ENCODE measurements at regions not wholly inside any gene's neighbourhood (a gene's known extent, or its start where the extent isn't known, plus 50 kb on each side); places are given as distances from the start of the nearest gene placed in this dataset.
"Not testable (repeated sequence)": the region's sequence is repeated elsewhere in the genome, so short reads cannot be mapped to it uniquely, and the experiment has no call there.

DNA sequence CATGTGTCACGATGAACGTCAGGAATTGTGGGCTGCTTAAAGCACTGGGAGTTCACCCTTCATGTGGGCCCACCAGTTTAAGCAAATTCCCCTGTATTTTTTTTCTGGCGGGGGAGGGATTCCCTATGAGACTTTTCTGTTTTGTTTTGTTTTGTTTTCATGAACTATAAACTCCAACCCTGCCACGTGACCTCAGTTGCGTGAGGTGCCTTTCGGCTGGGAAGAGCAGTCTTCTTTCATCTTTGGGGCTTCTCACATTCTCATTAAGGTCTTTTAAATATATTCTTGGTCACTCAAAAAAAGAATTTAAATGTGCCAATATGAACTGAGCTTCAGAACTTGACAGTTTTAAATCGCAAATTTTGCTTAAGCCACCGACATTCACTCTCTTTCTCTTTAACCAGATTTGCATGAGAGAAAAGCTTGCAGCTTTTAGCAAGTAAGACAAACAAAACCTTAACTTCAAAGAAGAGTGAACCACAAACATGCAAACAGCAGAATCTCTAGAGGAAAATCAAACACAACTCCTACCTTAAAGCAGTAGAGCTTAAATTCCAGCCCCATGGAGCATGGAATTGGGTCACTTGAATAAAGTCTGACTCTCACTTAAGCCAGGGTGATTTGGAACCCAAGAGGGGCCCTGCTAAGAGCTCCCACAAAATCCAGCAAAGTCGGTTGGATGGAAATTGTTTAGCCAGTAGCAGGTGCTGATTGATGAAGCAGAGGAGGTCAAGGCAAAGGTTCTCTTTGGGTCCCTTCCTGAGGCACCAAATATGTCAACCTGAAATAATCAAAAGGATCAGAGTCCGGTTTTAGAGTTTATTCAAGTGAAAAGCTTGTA lies 699.8 kb upstream of the GBE1 start:
- Mint-ChIP-seq H3K27me3 (no peaks in the 10 kb centered on the region), H3K36me3 (ENCODE audit: low read depth) (no peaks in the 10 kb centered on the region), H3K27ac (no peak overlapping the region), H3K4me3 (no peak overlapping the region), H3K4me1 (no peaks in the 10 kb centered on the region), H3K9me3 (no peaks in the 10 kb centered on the region)
- ChIA-PET POLR2A (no interaction called here), CTCF (no interaction called here)
- no peak for DNase-seq

DNA sequence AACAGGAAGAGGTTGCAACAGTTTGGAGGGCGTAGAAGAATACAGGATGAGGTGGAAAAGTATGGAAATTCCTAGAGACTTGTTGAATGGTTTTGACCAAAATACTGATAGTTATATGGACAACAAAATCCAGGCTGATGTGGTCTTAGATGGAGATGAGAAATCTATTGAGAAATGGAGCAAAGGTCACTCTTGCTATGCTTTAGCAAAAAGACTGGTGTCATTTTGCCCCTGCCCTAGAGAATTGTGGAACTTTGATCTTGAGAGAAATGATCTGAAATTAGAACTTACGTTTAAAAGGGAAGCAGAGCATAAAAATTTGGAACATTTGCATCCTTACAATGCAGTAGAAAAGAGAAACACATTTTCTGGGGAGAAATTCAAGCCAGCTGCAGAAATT lies 686.9 kb upstream of the GBE1 start:
- Mint-ChIP-seq H3K27ac (no peak overlapping the region), H3K27me3 (no peaks in the 10 kb centered on the region), H3K4me1 (no peaks in the 10 kb centered on the region), H3K36me3 (ENCODE audit: low read depth) (no peaks in the 10 kb centered on the region), H3K4me3 (no peak overlapping the region), H3K9me3 (peaks cover 12% of the 10 kb centered on the region)
- POLR2A ChIA-PET, result no interaction called here
- no peak for DNase-seq
- CTCF ChIA-PET, result no interaction called here

DNA sequence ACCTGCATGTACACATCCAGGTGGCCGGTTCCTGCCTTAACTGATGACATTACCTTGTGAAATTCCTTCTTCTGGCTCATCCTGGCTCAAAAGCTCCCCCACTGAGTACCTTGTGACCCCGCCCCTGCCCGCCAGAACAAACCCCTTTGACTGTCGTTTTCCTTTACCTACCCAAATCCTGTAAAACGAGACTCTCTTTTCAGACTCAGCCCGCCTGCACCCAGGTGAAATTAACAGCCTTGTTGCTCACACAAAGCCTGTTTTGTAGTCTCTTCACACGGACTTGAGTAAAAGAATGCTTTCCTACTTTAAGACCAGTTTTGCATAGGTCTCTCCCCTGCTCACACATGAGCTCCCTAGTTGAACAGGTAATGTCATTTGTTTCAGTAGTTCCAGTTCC lies 667.4 kb upstream of the GBE1 start:
- H3K27me3 Mint-ChIP-seq, CTCF ChIA-PET, H3K27ac Mint-ChIP-seq: not testable (repeated sequence)

DNA sequence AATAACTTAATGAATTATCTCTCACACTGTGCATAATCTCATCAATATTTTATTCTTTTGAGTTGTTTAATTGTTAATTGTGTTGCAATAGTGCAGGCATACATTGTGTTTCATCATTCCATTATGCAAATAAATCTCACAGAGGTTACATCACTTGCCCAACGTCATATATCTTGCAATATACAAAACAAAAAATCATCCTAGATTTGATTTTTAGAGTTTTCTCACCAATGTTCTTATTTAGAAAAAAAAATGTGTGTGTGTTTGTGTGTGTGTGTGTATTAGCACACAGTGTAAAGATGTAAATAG lies 662.5 kb upstream of the GBE1 start:
- H3K9me3 Mint-ChIP-seq, result peaks cover 8% of the 10 kb centered on the region
- ChIA-PET CTCF (no interaction called here), POLR2A (no interaction called here)
- no peak overlapping the region for H3K27ac Mint-ChIP-seq
- no peak for DNase-seq
- no peak overlapping the region for H3K4me3 Mint-ChIP-seq
- H3K27me3 Mint-ChIP-seq, result no peaks in the 10 kb centered on the region
- H3K4me1 Mint-ChIP-seq, result no peaks in the 10 kb centered on the region
- no peaks in the 10 kb centered on the region for H3K36me3 Mint-ChIP-seq (ENCODE audit: low read depth)

More for the DNA sequence above, 667.4 kb upstream of the GBE1 start:
- DNase-seq; H3K4me1 Mint-ChIP-seq; POLR2A ChIA-PET; H3K4me3 Mint-ChIP-seq; H3K9me3 Mint-ChIP-seq; H3K36me3 Mint-ChIP-seq (ENCODE audit: low read depth): not testable (repeated sequence)

DNA sequence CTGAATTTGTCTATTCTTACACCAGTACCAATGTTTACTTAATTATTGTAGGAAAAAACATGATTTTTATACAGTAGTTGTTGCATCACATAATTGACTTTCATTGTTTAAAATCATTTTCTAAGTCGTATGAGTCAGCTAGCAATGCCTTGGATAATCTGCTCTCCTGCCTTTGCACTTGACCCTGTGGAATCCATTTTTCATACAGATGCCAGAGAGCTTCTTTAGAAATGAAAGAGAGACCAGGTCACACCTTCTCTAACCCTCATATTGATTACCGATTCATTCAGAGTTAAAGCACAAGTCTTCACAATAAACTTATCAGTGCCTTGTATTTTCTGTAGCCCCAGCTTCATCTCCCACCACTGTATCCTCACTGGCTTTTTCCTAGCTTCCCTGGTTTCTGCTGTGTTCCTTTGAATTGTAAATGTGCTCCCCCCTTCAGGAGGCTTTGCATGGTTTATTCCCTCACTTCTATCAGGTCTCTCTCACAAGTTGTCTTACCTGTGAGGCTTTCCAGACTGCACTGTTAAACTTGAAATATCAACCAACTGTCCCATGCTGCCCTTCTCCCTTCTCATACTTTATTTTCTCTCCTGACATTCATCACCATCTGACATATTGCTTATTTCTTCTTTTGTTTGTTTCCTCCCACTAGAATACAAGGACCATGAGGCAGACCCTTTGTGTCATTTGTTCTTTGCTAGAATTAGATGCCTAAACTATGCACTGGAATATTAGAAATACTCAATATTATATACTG lies 662.0 kb upstream of the GBE1 start:
- Mint-ChIP-seq H3K4me3 (no peak overlapping the region), H3K36me3 (ENCODE audit: low read depth) (no peaks in the 10 kb centered on the region), H3K27me3 (no peaks in the 10 kb centered on the region), H3K27ac (no peak overlapping the region), H3K9me3 (peaks cover 8% of the 10 kb centered on the region), H3K4me1 (no peaks in the 10 kb centered on the region)
- POLR2A ChIA-PET, result no interaction called here
- DNase-seq, result no peak
- CTCF ChIA-PET, result no interaction called here

DNA sequence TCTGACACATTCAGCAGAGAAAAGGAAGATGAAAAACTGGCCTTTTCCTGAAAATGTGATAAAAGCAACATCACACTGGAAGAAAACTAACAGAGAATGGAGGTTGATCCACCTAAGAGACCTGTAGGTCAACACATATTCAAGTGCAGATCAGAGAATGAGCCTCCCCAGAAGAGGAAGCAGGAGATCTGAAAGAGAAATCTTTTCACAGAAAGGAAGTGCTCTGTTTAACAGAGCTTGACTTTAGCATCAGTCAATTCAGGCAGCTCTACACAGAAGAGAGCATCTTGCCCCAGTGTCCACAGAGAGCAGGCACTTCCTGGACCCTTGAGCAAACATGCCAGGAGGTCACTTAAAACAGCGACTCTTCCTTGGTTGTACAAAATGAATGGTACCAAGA lies 655.4 kb upstream of the GBE1 start:
- Mint-ChIP-seq H3K4me3 (no peak overlapping the region), H3K36me3 (ENCODE audit: low read depth) (no peaks in the 10 kb centered on the region), H3K4me1 (no peaks in the 10 kb centered on the region), H3K9me3 (peaks cover 8% of the 10 kb centered on the region), H3K27ac (no peak overlapping the region), H3K27me3 (no peaks in the 10 kb centered on the region)
- ChIA-PET CTCF (no interaction called here), POLR2A (no interaction called here)
- DNase-seq, result no peak

DNA sequence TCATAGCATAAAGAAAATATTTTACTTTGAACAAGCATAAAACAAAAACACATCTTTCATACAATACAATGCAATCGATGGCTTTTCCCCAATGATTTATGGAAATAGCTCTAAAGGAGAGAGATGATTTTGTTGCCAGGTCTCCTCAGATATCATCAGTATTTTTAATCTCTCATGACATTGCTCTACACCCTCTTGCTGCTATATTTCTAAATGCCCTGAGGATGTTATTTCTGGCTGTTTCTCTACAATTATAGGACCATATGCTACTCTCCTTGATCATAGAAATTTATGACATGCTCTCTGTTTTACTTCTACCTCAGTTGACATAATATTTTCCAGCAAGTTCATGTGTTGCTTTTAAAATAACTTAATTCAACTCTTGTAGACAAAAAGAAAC lies 654.9 kb upstream of the GBE1 start:
- Mint-ChIP-seq H3K9me3 (peaks cover 8% of the 10 kb centered on the region), H3K27ac (no peak overlapping the region), H3K27me3 (no peaks in the 10 kb centered on the region), H3K36me3 (ENCODE audit: low read depth) (no peaks in the 10 kb centered on the region), H3K4me3 (no peak overlapping the region), H3K4me1 (no peaks in the 10 kb centered on the region)
- ChIA-PET CTCF (no interaction called here), POLR2A (no interaction called here)
- DNase-seq, result no peak

DNA sequence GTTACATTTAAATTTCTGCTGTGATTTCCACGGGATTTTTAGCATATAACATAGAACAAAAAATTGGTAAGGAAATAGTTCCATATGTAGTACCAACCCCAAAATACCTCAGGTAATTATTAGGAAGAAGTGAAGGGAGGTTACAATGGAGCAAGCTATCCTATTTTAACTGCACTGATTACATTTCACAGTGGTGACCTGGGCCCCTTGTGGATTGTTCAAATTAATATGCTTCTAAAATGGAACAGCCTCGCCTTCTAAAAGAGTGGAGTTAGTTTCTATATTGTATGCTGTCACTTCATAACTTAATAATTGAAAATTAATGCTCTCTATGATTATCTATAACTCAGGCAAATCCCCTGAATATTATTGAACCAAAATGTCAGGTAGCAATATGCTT lies 651.7 kb upstream of the GBE1 start:
- Mint-ChIP-seq H3K4me1 (no peaks in the 10 kb centered on the region), H3K27me3 (no peaks in the 10 kb centered on the region), H3K4me3 (no peak overlapping the region), H3K9me3 (peaks cover 5% of the 10 kb centered on the region), H3K27ac (no peak overlapping the region), H3K36me3 (ENCODE audit: low read depth) (no peaks in the 10 kb centered on the region)
- no peak for DNase-seq
- CTCF ChIA-PET, result no interaction called here
- POLR2A ChIA-PET, result no interaction called here

DNA sequence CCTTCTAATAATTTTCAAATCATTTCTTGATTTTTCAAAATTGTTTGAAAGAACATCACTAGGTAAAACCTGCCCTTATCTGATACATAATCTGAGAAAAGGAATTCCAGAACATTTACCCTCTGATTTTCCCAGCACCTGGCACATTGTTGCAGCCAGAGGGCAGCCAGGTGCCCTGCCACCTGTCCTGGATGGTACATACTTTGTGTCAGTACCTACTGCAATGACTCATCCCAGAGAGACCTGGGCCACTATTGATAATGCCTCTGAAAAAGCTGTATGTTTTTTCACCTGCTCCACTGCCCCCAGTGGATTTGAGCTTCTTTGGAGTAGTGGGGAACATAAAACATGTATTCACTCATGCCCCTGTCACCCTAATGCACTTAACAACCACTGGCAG lies 648.9 kb upstream of the GBE1 start:
- Mint-ChIP-seq H3K9me3 (peaks cover 11% of the 10 kb centered on the region), H3K4me3 (no peak overlapping the region), H3K36me3 (ENCODE audit: low read depth) (no peaks in the 10 kb centered on the region), H3K27me3 (no peaks in the 10 kb centered on the region), H3K4me1 (no peaks in the 10 kb centered on the region), H3K27ac (no peak overlapping the region)
- POLR2A ChIA-PET, result no interaction called here
- no peak for DNase-seq
- CTCF ChIA-PET, result no interaction called here

DNA sequence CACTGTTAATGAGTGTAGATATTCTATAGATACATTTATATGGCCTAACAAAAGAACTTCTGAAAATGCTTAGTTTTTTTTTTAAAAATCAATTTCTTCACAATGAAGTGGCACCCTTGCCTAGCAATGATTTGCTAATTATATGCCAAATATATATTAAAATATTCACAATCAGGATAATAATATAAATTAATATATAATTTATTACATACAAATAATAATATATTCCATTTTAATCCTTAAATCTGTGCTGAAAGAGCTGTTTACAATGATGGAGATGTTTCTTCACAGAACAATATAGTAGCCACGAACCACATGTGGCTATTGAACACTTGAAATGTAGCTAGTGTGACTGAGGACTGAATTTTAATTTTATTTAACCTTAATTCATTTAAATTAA lies 648.4 kb upstream of the GBE1 start:
- ChIA-PET POLR2A (no interaction called here), CTCF (no interaction called here)
- peaks cover 11% of the 10 kb centered on the region for H3K9me3 Mint-ChIP-seq
- no peaks in the 10 kb centered on the region for H3K36me3 Mint-ChIP-seq (ENCODE audit: low read depth)
- H3K4me3 Mint-ChIP-seq, result no peak overlapping the region
- no peaks in the 10 kb centered on the region for H3K27me3 Mint-ChIP-seq
- no peak for DNase-seq
- H3K4me1 Mint-ChIP-seq, result no peaks in the 10 kb centered on the region
- no peak overlapping the region for H3K27ac Mint-ChIP-seq

DNA sequence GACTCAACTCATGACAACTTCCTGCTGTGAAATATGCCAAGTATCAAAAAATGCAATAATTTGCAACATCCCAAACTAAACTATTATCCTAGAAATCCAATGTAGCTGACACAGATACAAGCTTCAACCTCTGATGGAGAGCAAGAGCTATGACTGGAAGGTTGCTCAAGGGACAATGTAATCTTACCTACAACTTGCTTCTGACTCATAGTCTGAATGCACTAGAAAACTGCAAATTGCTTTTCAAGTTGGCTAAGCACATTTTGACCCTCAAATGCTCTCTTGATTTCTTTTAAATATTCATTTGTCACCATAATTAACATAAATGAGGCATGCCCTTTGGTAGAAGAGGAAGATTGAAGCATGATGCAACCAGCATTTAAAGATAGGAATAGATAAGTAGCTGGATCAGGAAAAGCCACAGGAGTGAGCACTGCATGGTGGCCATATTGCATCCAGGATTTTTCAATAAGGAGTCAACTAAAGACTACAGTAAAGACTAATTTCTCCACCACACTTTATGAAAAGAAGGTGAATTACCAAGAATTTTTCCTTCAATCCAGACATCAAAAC lies 630.8 kb upstream of the GBE1 start:
- H3K27me3 Mint-ChIP-seq, result no peaks in the 10 kb centered on the region

DNA sequence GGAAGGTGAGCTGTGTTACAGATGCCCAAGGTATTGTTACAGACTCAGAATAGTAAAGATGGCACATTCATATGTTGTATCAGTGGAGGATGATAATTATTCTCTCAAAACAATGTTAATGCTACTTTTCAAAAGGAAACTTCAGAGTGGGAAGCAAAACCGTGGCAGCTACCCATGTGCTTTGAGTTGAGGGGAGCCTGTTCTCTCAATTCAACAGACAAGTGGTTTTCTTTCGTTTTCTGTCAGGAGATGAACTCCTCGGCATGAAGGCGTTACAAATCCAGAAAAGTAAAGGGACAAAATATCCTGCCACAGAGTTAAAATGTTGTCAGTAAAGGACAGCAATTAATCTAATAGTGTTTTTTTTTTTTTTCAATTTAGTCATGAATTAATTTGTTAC lies 629.4 kb upstream of the GBE1 start:
- Mint-ChIP-seq H3K36me3 (ENCODE audit: low read depth) (no peaks in the 10 kb centered on the region), H3K4me1 (no peaks in the 10 kb centered on the region), H3K27ac (no peak overlapping the region), H3K27me3 (no peaks in the 10 kb centered on the region), H3K9me3 (peaks cover 9% of the 10 kb centered on the region), H3K4me3 (no peak overlapping the region)
- ChIA-PET CTCF (no interaction called here), POLR2A (no interaction called here)
- DNase-seq, result no peak

More for the DNA sequence above, 630.8 kb upstream of the GBE1 start:
- Mint-ChIP-seq H3K27ac (no peak overlapping the region), H3K4me3 (no peak overlapping the region), H3K9me3 (peaks cover 7% of the 10 kb centered on the region), H3K4me1 (no peaks in the 10 kb centered on the region), H3K36me3 (ENCODE audit: low read depth) (no peaks in the 10 kb centered on the region)
- POLR2A ChIA-PET, result no interaction called here
- no peak for DNase-seq
- CTCF ChIA-PET, result no interaction called here

DNA sequence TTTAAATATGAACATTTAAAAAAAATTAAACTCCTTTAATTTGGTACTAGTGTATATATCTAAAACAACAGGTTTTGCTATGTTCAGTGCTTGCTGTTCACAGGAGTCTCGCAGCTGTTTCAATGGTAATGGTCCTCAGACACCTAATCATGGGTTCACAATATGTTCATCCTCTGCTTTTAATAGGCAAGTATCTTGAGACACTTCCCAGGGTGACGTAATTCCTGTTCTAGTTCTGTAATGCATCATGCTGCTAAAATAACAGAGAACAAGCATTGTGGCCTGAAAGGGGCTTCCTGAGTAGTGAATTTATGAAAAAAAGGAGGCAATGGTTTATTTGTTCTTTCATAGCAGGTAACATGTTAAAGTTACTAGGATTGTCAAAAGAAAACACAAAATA lies 625.2 kb upstream of the GBE1 start:
- ChIA-PET CTCF (no interaction called here), POLR2A (no interaction called here)
- no peaks in the 10 kb centered on the region for H3K36me3 Mint-ChIP-seq (ENCODE audit: low read depth)
- H3K27ac Mint-ChIP-seq, result no peak overlapping the region
- no peak for DNase-seq
- no peaks in the 10 kb centered on the region for H3K4me1 Mint-ChIP-seq
- H3K9me3 Mint-ChIP-seq, result peaks cover 9% of the 10 kb centered on the region
- no peaks in the 10 kb centered on the region for H3K27me3 Mint-ChIP-seq
- H3K4me3 Mint-ChIP-seq, result no peak overlapping the region

DNA sequence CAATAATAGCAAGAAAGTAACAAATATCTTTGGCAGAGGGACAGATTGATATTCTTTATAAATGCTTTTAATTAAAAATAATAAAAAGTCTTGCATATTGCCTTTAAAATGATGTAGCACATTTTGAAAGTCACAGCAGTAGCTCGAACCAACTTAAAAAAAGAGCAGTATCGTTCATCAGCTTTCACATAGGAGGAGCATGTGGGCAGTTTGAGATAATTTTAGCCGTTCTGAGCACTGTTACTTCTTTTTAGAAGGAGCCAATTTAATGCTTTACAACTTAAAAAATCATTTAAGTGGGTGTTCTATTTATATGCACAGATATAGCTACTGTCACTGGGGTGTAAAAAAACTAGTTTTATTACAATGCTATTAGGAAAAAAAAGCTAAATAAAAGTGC lies 622.7 kb upstream of the GBE1 start:
- DNase-seq, result no peak
- H3K4me3 Mint-ChIP-seq, result no peak overlapping the region
- ChIA-PET POLR2A (no interaction called here), CTCF (no interaction called here)
- H3K4me1 Mint-ChIP-seq, result no peaks in the 10 kb centered on the region
- H3K27ac Mint-ChIP-seq, result no peak overlapping the region
- peaks cover 5% of the 10 kb centered on the region for H3K9me3 Mint-ChIP-seq
- H3K36me3 Mint-ChIP-seq (ENCODE audit: low read depth), result no peaks in the 10 kb centered on the region
- H3K27me3 Mint-ChIP-seq, result no peaks in the 10 kb centered on the region
